HepG2 (cell line): ENCODE measurements at regions not wholly inside any gene's neighbourhood (a gene's known extent, or its start where the extent isn't known, plus 50 kb on each side); places are given as distances from the start of the nearest gene placed in this dataset.
"Not testable (repeated sequence)": the region's sequence is repeated elsewhere in the genome, so short reads cannot be mapped to it uniquely, and the experiment has no call there.

ENCODE experiments used
- ATAC-seq: fragments of 200-7000 bp; cut with Tn5 transposase; 3 replicates; pipeline ENCODE4 v1.9.1; 2020; ENCODE audit warnings: mild to moderate bottlenecking, moderate library complexity
- BruUV-seq: library from RNA; stranded (reverse); fragments of 400-500 nt; replicated peaks from 2 replicates; lab custom pipeline; 2021; lab: Mats Ljungman, UMichigan
- CTCF ChIA-PET: fragments of 300-600 bp; formaldehyde crosslinking; extraction: SDS; loops from one replicate; lab custom pipeline; 2021; ENCODE audit warnings: low total read pairs, inconsistent platforms, low intra/inter-chr PET ratio; lab: Yijun Ruan, JAX
- POLR2A ChIA-PET: fragments of 350-600 bp; sonication (Branson Sonifier 250); formaldehyde crosslinking; loops from one replicate; lab custom pipeline; 2020; ENCODE audit warnings: antibody characterized with exemption, inconsistent platforms; lab: Yijun Ruan, JAX
- DNase-seq: peaks from one replicate; pipeline ENCODE4 v3.0.0-alpha.2; 2015; ENCODE audit warnings: low spot score
- FAIRE-seq: peaks from 3 replicates; lab custom pipeline; 2011; peaks lifted over from hg19 to GRCh38; lab: Jason Lieb, UNC
- H2AFZ ChIP-seq: one replicate; pipeline ENCODE4 v1.6.1; 2011; ENCODE audit warnings: low read length, inconsistent platforms
- H3K27ac ChIP-seq: fragments of 300-600 bp; 3 replicates; pipeline ENCODE4 v1.8.0; 2011; ENCODE audit warnings: mixed run types, mild to moderate bottlenecking, mixed read lengths, low read length, inconsistent platforms; ENCODE audit not compliant: insufficient read depth; ENCODE audit errors: extremely low read length
- H3K27me3 ChIP-seq, 2 experiments: fragments of 200-600 bp in 1 of 2; 2 replicates in 1 of 2; 3 replicates in 1 of 2; pipeline versions ENCODE4 v1.6.0 to v1.8.0; 2011; ENCODE audit warnings: low read length in 2 of 2, mild to moderate bottlenecking in 2 of 2, moderate library complexity in 2 of 2, inconsistent platforms in 1 of 2; ENCODE audit not compliant: insufficient read depth in 2 of 2, control insufficient read depth in 1 of 2
- H3K36me3 ChIP-seq, 2 experiments: fragments of 200-600 bp in 1 of 2; replicated peaks in 1 of 2; 2 replicates in 1 of 2; 3 replicates in 1 of 2; pipeline versions ENCODE4 v1.5.1 to v1.8.0; 2011; ENCODE audit warnings: low read length in 2 of 2, inconsistent platforms in 1 of 2; ENCODE audit not compliant: insufficient read depth in 2 of 2, control insufficient read depth in 1 of 2
- H3K4me1 ChIP-seq: 2 replicates; pipeline ENCODE4 v1.5.1; 2012; ENCODE audit warnings: low read length, inconsistent platforms; ENCODE audit not compliant: insufficient read depth
- H3K4me2 ChIP-seq: 2 replicates; pipeline ENCODE4 v1.6.0; 2011; ENCODE audit warnings: low read depth, low read length, inconsistent platforms
- H3K4me3 ChIP-seq, 3 experiments: fragments of 200-600 bp in 1 of 3; sonication (generic), shearing (Covaris generic) in 1 of 3; replicated peaks in 1 of 3; 2 replicates each; pipeline ENCODE4 v1.5.1; 2011 to 2016; ENCODE audit warnings: low read length in 3 of 3, inconsistent platforms in 2 of 3, low read depth in 2 of 3, mild to moderate bottlenecking in 2 of 3, control low read depth in 1 of 3, mixed read lengths in 1 of 3; ENCODE audit not compliant: insufficient read depth in 1 of 3
- H3K79me2 ChIP-seq: one replicate; pipeline ENCODE4 v1.6.1; 2011; ENCODE audit warnings: low read length, inconsistent platforms; ENCODE audit not compliant: insufficient read depth
- H3K9ac ChIP-seq: 2 replicates; pipeline ENCODE4 v1.6.0; 2011; ENCODE audit warnings: mild to moderate bottlenecking, low read depth, low read length, inconsistent platforms; ENCODE audit not compliant: insufficient read depth
- H3K9me3 ChIP-seq: 2 replicates; pipeline ENCODE4 v1.5.1; 2012; ENCODE audit warnings: mild to moderate bottlenecking, low read length
- H4K20me1 ChIP-seq: 2 replicates; pipeline ENCODE4 v1.6.0; 2011; ENCODE audit warnings: inconsistent platforms, mild to moderate bottlenecking, low read length, moderate library complexity; ENCODE audit not compliant: insufficient read depth
- WGBS: methylation state at CpG from one replicate; pipeline ENCODE4 v1.1.6; 2017; ENCODE audit warnings: low lambda C conversion rate; 5-methylcytosine and 5-hydroxymethylcytosine counted together
- in situ Hi-C: cut with HindIII; loops from 2 replicates; pipeline ENCODE4 v1.10.0; 2017; ENCODE audit warnings: low pct_unique_long_range_greater_than_20kb; ENCODE audit not compliant: extremely low pct_ligation_motif_present
- intact Hi-C: fragments of 100-400 bp; cut with micrococcal nuclease; formaldehyde crosslinking; loops from one replicate; pipeline ENCODE4 v1.10.0; 2022; ENCODE audit not compliant: unreplicated experiment

- in situ Hi-C loops, H2AFZ ChIP-seq, H3K9ac ChIP-seq, CTCF ChIA-PET, H3K27ac ChIP-seq, H3K4me3 ChIP-seq, ATAC-seq, H4K20me1 ChIP-seq, H3K27me3 ChIP-seq, H3K9me3 ChIP-seq, H3K4me2 ChIP-seq, H3K79me2 ChIP-seq, POLR2A ChIA-PET, BruUV-seq, FAIRE-seq, intact Hi-C loops, DNase-seq, H3K36me3 ChIP-seq: not testable (repeated sequence)
- peaks cover 24% of the 10 kb centered on the region for H3K4me1 ChIP-seq
- 98% methylated on average over 5 of the region's 9 CpGs for WGBS
These were observed 50.0 kb upstream of the IQSEC3 start for GRCh38 chr12:16541-16940.
